Stimulated activated CD4-positive, alpha-beta T cell treated with anti-CD3 and anti-CD28 coated beads, Interleukin-12 subunit alpha, Interleukin-12 subunit beta, amount 100 ng/mL, for 24 hours (primary cell): ENCODE measurements at regions not wholly inside any gene's neighbourhood (a gene's known extent, or its start where the extent isn't known, plus 50 kb on each side); places are given as distances from the start of the nearest gene placed in this dataset.

Experiments
- DNase-seq, 2 experiments: peaks; one replicate each; pipeline ENCODE4 v3.0.0-alpha.2; 2020; ENCODE audit warnings: low read depth in 2 of 2

DNA sequence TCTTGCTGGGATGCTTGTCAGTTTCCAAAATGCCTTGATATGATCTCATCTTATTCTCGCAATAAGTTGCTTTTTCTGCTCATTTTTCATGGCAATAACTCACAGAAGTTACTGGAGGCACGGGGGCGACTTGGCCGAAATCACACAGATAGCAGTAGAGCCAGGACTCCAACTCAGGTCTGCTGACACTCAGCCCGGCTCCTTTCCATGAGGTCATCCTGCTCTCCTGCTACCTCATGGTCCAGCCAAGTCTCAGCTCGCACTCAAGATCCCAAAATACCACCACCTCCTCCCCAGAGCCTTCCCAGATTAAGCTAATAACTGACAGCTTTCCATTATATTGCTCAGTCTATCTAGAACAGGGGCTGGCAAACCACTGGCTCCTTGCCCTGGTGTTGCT, 269.5 kb downstream of the MAP2K4 start:
- DNase-seq = no peak

DNA sequence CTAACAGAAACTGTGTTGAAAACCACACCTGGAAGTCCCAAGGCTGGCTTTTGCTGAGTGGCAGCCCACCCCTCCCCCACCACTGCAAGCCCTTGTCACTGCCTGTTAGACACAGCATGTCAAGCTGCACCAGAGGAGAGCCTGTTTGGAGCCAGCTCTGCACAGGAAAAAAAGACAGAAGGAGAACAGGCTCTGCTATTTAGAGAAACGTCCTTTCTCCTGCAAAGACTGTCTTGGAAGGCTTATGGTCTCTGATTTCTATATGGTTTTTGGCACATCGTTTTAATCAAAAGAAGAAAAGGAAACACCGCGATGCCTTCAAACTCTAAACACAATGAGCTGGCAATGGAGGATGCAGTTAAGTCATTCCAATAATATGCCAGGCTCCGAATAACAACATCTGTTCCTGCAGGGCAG, 275.5 kb downstream of the MAP2K4 start:
- DNase-seq = no peak

DNA sequence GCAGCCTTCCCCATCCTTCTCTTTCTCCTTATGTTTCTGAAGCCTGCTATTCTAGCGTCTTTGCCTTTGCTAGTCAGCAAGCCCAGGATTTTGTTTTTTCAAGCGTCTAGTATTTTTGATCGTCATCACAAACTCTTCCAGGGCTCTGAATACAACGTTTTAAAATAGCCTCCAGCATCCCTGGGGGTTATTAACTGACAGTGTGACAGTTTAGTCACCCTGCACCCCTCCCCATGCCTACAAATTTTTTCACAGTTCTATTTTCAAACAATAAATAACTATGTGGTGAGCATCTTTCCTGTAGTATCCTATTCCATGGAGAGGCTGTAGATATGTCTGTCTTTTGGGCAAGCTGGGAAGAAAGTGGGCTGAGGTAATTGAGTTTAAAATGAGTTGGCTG, 280.9 kb downstream of the MAP2K4 start:
- no peak for DNase-seq

DNA sequence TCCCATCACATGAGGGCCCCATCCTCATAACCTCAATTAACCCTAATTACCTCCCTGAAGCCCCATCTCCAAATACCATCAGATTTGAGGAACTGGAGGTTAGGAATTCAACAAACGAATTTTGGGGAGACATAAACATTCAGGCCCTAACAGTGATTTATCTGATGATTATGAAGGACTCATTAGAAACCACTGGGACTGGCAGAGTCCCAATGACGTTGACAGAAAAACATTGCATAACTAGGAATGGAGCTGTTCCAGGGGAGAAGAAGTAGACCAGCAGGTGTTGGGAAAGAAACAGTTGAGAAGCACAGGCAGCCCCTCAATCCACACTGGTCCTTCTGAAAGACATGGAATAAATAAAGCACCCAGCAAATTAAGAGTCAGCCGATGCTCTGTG, 282.0 kb downstream of the MAP2K4 start:
- no peak for DNase-seq

DNA sequence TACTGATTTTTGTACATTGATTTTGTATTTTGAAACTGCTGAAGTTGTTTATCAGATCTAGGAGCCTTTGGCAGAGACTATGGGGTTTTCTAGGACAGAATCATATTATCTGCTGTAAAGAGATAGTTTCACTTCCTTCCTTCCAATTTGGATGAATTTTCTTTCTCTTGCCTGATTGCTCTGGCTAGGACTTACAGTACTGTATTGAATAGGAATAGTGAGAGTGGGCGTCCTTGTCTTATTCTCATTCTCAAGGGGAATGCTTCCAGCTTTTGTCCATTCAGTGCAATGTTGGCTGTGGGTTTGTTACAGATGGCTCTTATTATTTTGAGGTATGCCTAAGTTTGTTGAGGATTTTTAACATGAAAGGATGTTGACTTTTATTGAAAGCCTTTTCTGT, 290.1 kb downstream of the MAP2K4 start:
- no peak for DNase-seq

DNA sequence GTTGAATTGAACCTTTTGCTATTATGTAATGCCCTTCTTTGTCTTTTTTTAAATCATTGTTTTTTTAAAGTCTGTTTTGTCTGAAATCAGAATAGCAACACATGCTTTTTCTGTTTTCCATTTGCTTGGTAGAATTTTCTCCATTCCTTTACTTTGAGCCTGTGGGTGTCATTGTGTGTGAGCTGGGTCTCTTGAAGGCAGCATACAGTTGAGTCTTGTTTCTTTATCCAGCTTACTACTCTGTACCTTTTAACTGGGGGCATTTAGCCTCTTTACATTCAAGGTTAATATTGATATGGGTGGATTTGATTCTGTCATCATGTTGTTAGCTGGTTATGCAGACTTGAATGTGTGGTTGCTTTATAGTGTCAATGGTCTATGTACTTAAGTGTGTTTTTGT, 292.0 kb downstream of the MAP2K4 start:
- DNase-seq = no peak

DNA sequence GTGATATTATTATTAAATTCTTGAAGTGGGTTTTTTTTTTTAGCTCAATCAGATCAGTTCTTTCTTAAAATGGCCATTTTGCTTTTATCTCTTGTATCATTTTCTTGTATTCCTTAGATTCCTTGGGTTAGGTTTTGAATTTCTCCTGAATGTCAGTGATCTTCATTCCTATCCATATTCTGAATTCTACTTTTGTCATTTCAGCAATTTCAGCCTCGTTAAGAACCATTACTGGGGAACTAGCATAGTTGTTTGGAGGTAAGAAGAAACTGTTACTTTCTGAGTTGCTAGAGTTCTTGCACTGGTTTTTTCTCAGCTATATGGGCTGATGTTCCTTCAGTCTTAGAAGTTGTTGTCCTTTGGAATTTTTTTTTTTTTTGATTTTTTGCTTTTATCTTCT, 293.1 kb downstream of the MAP2K4 start:
- no peak for DNase-seq

DNA sequence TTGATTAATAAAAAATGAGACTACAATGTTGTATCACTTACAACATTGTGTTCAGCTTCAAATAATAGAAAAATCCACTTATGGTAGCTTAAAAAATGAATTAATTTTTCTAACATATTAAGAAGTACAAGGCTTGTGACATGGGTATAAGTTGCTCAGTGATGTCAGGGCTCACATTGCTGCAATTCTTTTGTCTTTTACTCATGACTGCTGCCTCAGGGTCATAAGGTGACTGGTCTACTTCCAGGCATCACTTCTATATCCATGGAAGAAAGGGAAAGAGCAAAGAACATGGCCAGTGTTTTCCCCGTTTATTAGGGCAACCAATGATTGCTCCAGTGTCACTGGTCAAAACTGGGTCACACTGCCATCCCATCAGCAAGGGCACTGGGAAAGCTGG, 295.3 kb downstream of the MAP2K4 start:
- DNase-seq = no peak

DNA sequence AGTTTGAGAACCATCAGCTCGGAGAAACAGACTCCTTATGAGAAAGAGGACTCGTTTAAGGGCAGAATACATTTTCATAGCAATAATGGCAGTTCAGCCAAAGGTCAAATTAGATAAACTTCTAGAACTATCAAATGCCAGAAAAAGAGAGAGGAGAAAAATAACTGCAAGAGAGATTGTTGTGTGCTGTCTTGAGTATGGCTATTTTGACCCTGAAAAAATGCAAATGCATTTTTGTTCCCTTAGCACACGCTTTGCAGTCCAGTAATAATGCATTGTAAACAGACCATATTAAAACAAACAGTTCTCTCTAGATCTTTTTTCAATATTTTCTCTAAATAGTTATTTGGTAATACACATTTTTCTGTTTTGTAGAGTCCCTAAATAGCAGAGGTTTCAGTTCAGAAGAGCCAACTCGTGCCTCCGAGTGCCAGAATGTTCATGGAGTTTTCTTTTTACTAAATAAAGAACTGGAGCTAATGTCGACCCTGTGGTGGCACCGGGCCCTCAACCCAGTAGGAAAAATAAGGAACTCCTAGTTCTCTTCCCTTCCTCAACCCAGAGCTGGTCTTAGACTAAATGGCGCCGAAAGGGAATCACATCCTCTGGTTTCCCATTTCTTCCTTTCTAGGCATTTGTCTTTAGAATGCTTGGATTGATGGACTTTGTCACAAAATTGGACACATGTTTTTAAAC, 298.0 kb downstream of the MAP2K4 start:
- DNase-seq = no peak

DNA sequence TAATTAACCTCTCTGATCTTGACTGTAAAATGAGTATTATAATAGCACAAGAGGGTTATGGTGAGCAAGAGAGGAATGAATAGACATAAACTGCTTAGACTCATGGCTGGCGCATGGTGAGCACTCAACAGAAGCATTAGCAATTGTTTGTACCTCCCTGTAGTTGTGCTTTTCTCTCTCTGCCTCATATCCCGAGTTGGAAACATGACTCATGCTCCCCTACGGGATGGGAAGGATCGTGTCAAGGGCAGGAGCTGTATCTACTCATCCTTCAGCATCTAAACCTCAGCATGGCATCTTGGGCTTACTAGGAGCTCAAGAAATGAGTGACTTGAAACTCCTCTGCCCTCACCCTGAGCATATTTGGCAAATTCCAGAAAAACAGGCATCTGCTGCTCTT, 299.6 kb downstream of the MAP2K4 start:
- no peak for DNase-seq

DNA sequence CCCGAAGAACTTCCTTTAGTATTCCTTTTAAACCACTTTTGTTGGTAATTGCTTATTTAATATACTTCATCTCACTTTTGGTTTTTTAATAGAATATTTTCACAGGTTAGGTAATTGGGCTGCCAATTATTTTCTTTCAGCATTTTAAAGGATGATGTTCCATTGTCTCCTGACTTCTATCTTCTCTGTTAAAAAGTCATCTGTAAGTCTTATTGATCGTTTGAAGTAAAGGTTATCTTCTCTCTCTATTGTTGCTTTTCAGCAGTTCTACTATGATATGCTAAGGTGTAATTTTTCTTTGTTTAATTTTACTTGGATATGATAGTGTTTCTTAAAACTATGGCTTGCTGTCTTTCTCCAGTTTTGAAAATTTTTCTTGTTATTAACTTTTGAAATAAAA, 307.5 kb downstream of the MAP2K4 start:
- DNase-seq = no peak

DNA sequence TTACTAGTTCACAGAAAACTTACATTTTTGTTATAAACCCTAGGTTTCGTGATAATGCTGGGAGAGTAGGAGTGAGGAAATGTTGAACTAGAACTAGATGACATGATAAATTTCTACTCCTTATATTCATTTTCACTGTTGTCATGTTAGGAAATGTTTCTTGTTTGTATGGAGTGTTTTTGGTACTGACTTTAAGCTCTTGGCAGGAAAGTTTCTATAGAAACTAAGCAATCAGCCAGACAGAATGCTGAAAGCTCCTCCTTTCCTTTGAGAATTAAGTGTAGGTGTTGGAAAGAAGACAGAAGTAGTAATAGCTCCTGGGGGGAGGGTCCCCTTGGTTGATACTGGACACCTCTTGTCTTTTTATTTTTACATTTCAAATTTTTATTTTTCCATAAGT, 309.8 kb downstream of the MAP2K4 start:
- DNase-seq = no peak

DNA sequence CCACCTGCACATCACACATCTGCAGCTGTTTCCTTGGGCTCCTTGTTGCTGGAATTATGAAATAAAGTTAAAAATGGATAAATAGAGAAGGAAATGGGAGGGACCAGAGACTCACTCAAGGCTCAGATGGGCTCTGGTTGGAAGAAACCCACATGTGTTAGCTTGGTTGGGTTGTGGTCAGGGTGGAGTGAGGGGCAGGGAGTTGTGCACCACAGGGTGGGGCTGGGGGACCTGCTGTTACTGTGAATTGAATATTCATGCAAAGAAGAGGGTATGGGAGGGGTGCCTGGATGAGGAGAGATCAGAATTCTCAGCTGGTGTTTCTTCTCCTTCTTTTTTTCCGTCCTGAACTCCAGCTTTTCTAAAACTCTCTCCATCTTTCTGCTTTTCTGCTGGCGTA, 320.7 kb downstream of the MAP2K4 start:
- no peak for DNase-seq

DNA sequence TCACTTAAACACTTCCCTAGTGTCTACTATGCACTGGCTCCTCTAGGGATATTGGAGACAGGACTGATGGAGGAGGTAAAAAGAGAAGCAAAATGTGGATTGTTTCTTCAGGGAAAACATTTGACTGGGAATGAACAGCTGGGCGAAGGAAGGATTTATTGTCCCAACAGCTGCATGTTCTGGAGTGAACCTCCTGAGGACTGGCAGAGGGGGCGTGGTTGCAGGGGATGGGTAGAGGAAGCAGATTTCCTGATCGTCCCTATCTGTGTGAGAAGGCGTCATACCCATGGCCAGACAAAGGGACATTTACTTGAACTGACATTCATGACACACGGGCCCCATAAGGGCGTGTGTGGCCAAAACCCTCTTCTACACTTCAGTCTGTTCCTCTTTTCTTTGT, 321.5 kb downstream of the MAP2K4 start:
- DNase-seq = no peak

DNA sequence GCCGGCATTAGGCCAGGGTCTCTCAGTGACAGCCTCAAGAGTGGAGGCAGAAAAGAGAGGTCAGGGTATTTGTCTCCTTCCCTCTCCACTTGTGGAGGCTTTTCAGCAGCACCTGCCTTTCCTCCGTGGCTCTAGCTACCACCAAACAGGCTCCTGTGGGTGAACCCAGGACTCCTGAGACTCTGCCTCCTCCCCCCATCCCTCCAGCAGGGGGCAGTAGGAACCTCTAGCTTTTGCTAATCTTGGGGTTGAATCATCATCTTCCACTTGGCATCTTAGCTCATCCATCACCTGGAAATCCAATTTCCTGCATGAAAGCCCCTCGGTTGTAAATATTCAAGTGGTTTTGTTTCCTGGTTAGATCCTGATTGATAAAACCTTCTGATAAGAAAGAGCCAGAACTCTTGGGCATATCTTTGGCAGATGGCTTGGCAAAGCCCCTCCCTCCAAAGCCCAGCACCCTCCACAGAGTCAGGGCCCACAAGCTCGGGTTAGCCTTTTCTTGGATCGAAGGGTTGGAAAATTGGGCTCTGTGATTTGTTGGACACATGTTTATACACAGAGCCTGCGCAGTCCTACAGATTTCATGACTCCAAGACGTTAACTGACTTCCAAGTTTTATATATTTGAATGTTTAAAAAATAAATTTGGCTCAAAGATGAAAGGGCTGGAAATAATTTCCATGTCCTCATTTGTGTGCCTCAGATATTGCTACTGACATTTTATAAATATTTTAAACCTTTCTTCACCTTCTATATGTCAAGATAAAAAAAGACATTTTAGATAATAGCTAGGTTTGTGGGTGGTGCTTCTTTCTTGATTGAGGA, 322.1 kb downstream of the MAP2K4 start:
- peak in 1 of 2 experiments; percentile 5 for DNase-seq

DNA sequence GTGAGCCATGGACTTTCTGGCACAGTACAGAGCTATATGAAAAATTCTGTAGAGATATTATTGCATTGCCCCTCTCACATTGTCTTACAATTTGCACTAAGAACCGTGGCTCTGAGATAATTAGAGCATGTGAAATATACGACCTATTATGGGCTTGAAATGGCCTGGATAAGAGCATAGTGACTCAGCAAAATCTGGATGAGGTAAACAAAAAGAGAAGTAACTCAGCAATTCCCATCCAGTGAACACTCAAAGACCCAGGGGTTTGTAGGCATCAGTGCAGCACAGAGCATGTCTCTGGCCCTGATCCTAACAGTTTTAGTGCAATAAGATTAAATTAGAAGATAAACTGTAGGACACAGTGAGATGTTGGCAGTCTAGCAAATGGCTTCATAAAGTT, 317.2 kb upstream of the MYOCD start:
- no peak for DNase-seq

DNA sequence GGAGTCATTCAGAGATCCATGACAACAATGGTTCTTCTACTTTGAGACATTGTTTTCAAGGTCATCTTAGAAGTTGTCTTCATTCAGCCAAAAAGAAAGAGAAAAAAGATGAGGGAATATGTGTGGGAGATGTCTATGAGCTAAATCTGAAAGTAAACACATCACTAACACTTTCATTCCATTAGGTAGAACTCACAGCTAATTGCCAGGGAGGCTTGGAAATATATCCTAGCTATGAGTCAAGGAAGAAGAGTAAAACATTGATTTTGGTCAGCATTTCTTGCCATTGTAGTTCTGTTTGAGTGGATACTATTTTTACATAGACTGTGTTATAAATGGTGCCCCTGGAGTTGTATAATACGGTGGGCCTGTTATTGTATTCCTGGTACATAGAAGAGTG, 316.4 kb upstream of the MYOCD start:
- DNase-seq = no peak

DNA sequence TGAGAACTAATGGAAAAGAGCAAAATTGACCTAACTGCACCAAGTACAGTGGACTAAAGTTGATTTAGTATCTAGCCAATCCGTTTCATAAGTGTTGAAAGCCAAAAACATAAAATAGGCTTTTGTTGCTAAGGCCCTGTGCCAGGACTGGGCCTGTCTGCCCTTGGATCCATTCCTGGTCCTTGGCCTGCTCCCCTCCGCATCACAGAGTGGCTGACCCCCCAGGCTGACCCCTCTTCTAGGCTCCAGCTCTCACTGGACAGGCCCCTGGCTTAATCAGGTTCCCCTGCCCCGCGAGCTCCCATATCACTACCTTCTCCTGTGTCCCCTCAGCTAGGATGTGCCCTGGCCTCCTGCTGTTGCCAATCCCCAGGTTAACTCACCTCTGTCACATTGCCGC, 313.6 kb upstream of the MYOCD start:
- DNase-seq = no peak

DNA sequence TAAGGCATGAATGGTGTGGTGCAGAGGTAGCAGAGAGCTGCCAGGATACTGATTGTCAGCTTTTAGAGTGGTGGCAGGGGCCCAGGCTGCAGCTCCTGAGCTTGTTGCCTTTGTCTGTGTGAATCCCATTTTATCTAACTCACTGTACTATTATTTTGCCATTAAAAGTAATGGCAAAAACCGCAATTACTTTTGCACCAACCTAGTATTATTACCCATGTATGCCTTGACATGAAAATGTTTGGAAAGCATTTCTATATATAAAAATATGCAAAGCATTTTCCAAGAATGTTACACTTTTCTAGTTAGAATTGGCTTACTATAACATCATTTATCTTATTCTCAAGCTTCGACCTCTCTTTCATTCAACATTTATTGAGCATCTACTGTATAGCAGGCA, 308.1 kb upstream of the MYOCD start:
- no peak for DNase-seq

DNA sequence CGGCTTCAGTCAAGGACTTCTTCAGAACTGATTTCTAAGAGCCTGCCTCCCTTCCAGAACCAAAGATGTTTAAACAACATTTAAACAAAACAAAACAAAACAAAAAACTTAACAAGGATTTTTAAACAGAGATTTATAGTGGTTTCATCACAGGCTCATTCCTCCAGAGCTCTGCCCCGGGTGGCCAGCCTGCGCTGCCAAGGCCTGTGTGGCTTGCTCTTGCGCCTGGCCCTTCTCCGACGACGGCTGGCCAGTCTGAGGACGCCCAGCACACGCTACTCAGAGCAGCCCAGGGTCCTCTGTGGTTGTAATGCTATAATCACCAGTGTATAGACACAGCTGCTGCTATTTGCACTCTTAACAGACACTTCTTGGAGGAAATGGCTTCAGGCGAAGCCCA, 307.2 kb upstream of the MYOCD start:
- DNase-seq = no peak

DNA sequence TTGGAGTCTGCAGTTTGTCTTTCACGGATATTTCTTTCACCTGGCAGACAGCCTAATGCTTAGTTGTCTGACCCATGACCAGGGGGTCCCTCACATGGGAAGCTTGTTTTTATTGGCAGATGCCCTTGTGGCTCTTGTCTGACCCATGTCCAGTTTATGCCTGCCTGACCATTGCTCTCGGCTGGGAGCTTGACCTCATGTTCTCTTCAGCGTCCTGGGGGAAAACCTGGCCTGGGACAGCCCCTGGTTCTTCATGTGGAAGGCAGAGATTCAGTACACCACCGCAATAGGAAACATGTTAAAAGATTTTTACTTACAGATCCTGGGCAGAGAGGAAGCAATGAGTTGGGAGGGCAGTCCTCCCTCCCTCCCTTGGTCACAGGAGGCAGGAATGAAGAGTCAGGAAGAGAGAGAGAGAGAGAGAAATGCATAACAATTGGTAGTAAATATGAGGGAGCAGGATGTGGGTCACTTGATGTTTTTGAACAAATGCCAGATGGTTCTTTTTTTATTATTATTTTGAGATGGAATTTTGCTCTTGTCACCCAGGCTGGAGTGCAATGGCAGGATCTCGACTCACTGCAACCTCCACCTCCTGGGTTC, 302.7 kb upstream of the MYOCD start:
- no peak for DNase-seq

DNA sequence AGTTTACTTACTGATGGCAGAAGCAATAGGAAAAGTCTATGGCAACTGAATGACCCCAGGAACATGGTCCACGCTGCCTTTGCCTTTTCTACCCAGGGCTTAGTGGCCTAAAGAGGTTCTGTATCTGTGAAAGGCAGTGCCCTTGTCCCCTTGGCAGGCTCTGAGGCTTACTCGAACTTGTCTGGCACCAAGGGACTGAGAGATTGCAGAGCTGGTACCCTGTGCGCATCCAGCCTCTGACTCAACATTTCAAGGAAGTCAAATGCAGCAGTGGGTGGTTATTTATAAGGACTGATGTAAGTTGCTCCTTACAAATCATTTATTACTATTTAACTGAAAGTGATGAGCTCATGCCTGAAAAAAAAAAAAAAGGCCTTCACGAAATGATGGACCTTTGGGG, 299.9 kb upstream of the MYOCD start:
- DNase-seq = no peak

DNA sequence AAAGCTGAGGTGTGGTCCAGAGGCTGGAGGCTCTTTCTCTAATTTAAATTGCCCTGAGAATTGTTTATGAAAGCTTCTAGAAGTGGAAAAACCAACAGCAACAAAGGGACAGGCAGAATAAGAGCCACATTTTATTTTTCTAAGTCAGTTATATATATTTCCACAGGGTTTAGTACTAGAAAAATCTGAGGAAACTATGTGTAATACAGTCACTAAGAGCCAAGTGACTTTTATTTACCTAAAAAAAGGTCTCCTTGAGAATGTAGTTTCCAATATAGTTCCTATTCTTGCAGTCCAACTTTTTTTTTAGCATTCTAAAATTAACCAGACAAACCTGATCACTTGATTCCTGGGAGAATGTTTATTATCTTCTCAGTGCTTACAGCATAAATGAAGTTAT, 296.6 kb upstream of the MYOCD start:
- DNase-seq = no peak
